Endothelial cell of umbilical vein (primary cell): ENCODE measurements at regions not wholly inside any gene's neighbourhood (a gene's known extent, or its start where the extent isn't known, plus 50 kb on each side); places are given as distances from the start of the nearest gene placed in this dataset.
A peak's percentile ranks its signal among the peaks of the same experiment; 100 is the strongest.

ENCODE experiments used
- BruUV-seq: library from RNA; stranded (reverse); fragments of 400-500 nt; replicated peaks from 2 replicates; lab custom pipeline; 2021; lab: Mats Ljungman, UMichigan
- CTCF ChIA-PET: fragments of 300-600, 350-600 bp; sonication (Branson Sonifier 250); formaldehyde crosslinking; loops from one replicate; lab custom pipeline; 2021; ENCODE audit warnings: antibody characterized with exemption, inconsistent platforms; lab: Charles Lee
- POLR2A ChIA-PET: fragments of 300-600, 350-600 bp; sonication (Branson Sonifier 250); formaldehyde crosslinking; loops from one replicate; lab custom pipeline; 2021; ENCODE audit warnings: antibody characterized with exemption, inconsistent platforms; lab: Charles Lee
- DNase-seq: peaks from one replicate; pipeline ENCODE4 v3.0.0-alpha.2; 2011; ENCODE audit warnings: low read depth, low spot score
- FAIRE-seq: peaks from 2 replicates; lab custom pipeline; 2011; peaks lifted over from hg19 to GRCh38; lab: Jason Lieb, UNC
- H2AFZ ChIP-seq: 2 replicates; pipeline ENCODE4 v1.6.0; 2012; ENCODE audit warnings: low read depth, low read length, control low read depth, inconsistent platforms
- H3K27ac ChIP-seq: 2 replicates; pipeline ENCODE4 v1.5.1; 2011; ENCODE audit warnings: low read depth, mild to moderate bottlenecking, control low read depth, low read length, moderate library complexity; ENCODE audit not compliant: insufficient read depth
- H3K27me3 ChIP-seq, 2 experiments: 2 replicates each; pipeline versions ENCODE4 v1.6.0 to v1.6.1; 2011; ENCODE audit warnings: low read length in 2 of 2, mixed read lengths in 1 of 2; ENCODE audit not compliant: control insufficient read depth in 2 of 2, insufficient read depth in 2 of 2
- H3K36me3 ChIP-seq, 2 experiments: 2 replicates in 1 of 2; 3 replicates in 1 of 2; pipeline ENCODE4 v1.5.1; 2011; ENCODE audit warnings: low read length in 2 of 2, mild to moderate bottlenecking in 1 of 2, moderate library complexity in 1 of 2; ENCODE audit not compliant: control insufficient read depth in 2 of 2, insufficient read depth in 2 of 2; ENCODE audit errors: extremely low read depth in 1 of 2
- H3K4me1 ChIP-seq: 3 replicates; pipeline ENCODE4 v1.5.1; 2011; ENCODE audit warnings: mild to moderate bottlenecking, low read length; ENCODE audit not compliant: control insufficient read depth, insufficient read depth; ENCODE audit errors: extremely low read depth
- H3K4me2 ChIP-seq: 2 replicates; pipeline ENCODE4 v1.6.1; 2011; ENCODE audit warnings: low read length, control low read depth, mixed read lengths; ENCODE audit not compliant: insufficient read depth
- H3K4me3 ChIP-seq, 3 experiments: fragments of 200-600 bp in 1 of 3; sonication (generic), shearing (Covaris generic) in 1 of 3; replicated peaks in 1 of 3; 2 replicates each; pipeline ENCODE4 v1.5.1; 2011 to 2016; ENCODE audit warnings: control low read depth in 3 of 3, low read length in 3 of 3, mild to moderate bottlenecking in 2 of 3, inconsistent platforms in 1 of 3, low read depth in 1 of 3, moderate library complexity in 1 of 3; ENCODE audit not compliant: insufficient read depth in 1 of 3
- H3K79me2 ChIP-seq: 2 replicates; pipeline ENCODE4 v1.6.0; 2012; ENCODE audit warnings: low read length, inconsistent platforms; ENCODE audit not compliant: control insufficient read depth, insufficient read depth
- H3K9ac ChIP-seq: replicated peaks from 2 replicates; pipeline ENCODE3; 2011; ENCODE audit warnings: low read length, control low read depth; ENCODE audit not compliant: insufficient read depth; ENCODE audit errors: extremely low read depth
- H3K9me1 ChIP-seq: replicated peaks from 3 replicates; pipeline ENCODE4 v1.6.0; 2011; ENCODE audit warnings: mild to moderate bottlenecking, low read length; ENCODE audit not compliant: control insufficient read depth, insufficient read depth; ENCODE audit errors: extremely low read depth
- H3K9me3 ChIP-seq: replicated peaks from 2 replicates; pipeline ENCODE4 v1.5.1; 2012; ENCODE audit warnings: low read length, inconsistent platforms; ENCODE audit not compliant: control insufficient read depth, insufficient read depth
- H4K20me1 ChIP-seq: replicated peaks from 2 replicates; pipeline ENCODE3; 2011; ENCODE audit warnings: mild to moderate bottlenecking, low read length; ENCODE audit not compliant: control insufficient read depth, insufficient read depth; ENCODE audit errors: extremely low read depth
- EZH2 ChIP-seq: IDR thresholded peaks from 2 replicates; pipeline ENCODE4 v1.6.1; 2012; ENCODE audit warnings: borderline replicate concordance, low read depth, mild to moderate bottlenecking, moderate library complexity, low read length, inconsistent platforms; ENCODE audit not compliant: severe bottlenecking
- FOS ChIP-seq: IDR thresholded peaks from 2 replicates; pipeline ENCODE4 v1.6.1; 2011; ENCODE audit warnings: mild to moderate bottlenecking, low read length, moderate library complexity, borderline replicate concordance; ENCODE audit not compliant: insufficient read depth
- GATA2 ChIP-seq: IDR thresholded peaks from 2 replicates; pipeline ENCODE4 v1.7.0; 2011; ENCODE audit warnings: low read depth, mild to moderate bottlenecking, moderate library complexity, mixed read lengths, low read length; ENCODE audit not compliant: insufficient read length, insufficient read depth
- JUN ChIP-seq: IDR thresholded peaks from 2 replicates; pipeline ENCODE4 v1.6.1; 2011; ENCODE audit warnings: borderline replicate concordance, low read depth; ENCODE audit not compliant: insufficient read length, insufficient read depth
- MYC ChIP-seq: IDR thresholded peaks from one replicate; pipeline ENCODE4 v1.6.1; 2011; ENCODE audit warnings: mild to moderate bottlenecking, low read depth, low read length
- POLR2A ChIP-seq: IDR thresholded peaks from 2 replicates; pipeline ENCODE4 v1.6.1; 2012; ENCODE audit warnings: low read depth, mild to moderate bottlenecking, control low read depth, low read length
- POLR2AphosphoS5 ChIP-seq: IDR thresholded peaks from 2 replicates; pipeline ENCODE4 v1.6.1; 2012; ENCODE audit warnings: low read depth, mild to moderate bottlenecking, control low read depth, low read length, moderate library complexity; ENCODE audit not compliant: insufficient read depth
- dilution Hi-C: fragments of 300-500 bp; cut with MboI; formaldehyde crosslinking; loops from one replicate; pipeline ENCODE4 v1.15.0; 2019; ENCODE audit warnings: low sequenced_read_pairs; ENCODE audit not compliant: extremely low pct_ligation_motif_present
- intact Hi-C: fragments of 100-400 bp; cut with micrococcal nuclease; formaldehyde crosslinking; loops from one replicate; pipeline ENCODE4 v1.10.0; 2022
- TF ChIP-seq, protein P1 (sequence below), 2 donors: IDR thresholded peaks; 1 replicate in 1 of 2; 2 replicates in 1 of 2; pipeline ENCODE4 v1.5.1; 2011; ENCODE audit warnings: low read length in 2 of 2, mild to moderate bottlenecking in 2 of 2, moderate library complexity in 2 of 2, control low read depth in 1 of 2, inconsistent platforms in 1 of 2, low read depth in 1 of 2; ENCODE audit not compliant: insufficient read depth in 1 of 2; ENCODE audit errors: extremely low read depth in 1 of 2
- TF ChIP-seq, protein P2 (sequence below): IDR thresholded peaks from 2 replicates; pipeline ENCODE4 v1.6.1; 2011; ENCODE audit not compliant: insufficient read depth, insufficient read length

DNA sequence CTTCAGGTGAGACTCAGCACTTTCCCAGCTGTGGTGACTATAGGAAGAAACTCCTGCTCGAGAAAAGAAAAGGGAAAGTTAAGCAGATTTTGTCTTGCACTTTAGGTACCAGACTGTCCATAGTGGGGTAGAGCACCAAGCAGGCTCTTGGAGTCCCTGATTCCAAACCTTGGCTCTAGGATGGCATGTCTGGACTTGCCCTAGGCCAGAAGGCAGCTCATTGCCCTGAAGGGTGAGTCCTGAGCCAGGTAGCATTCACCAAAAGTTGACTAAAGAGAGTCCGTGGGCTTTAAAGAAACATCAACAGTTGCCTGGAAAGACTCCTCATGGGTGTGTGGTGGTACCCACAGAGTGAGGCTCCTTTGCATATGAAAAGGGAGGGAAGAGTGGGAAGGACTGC lies 145.2 kb upstream of the SNX7 start:
- intact Hi-C loops (no loop called here), dilution Hi-C loops (no loop called here)
- no peak for DNase-seq
- Histone ChIP-seq H3K9ac (no peak overlapping the region), H3K9me3 (no peaks in the 10 kb centered on the region), H3K79me2 (no peaks in the 10 kb centered on the region), H3K9me1 (no peaks in the 10 kb centered on the region), H4K20me1 (no peaks in the 10 kb centered on the region), H3K4me2 (no peak overlapping the region), H3K27ac (no peak overlapping the region), H3K27me3 (peaks cover 0 to 2% of the 10 kb centered on the region in 2 experiments), H2AFZ (peak overlapping the region; percentile 61), H3K4me1 (no peaks in the 10 kb centered on the region), H3K4me3 (no peak overlapping the region), H3K36me3 (no peaks in the 10 kb centered on the region)
- TF ChIP-seq GATA2 (no peak), MYC (no peak), EZH2 (no peak), POLR2A (no peak), FOS (no peak), JUN (no peak), POLR2AphosphoS5 (no peak)
- TF ChIP-seq, protein P1, sequence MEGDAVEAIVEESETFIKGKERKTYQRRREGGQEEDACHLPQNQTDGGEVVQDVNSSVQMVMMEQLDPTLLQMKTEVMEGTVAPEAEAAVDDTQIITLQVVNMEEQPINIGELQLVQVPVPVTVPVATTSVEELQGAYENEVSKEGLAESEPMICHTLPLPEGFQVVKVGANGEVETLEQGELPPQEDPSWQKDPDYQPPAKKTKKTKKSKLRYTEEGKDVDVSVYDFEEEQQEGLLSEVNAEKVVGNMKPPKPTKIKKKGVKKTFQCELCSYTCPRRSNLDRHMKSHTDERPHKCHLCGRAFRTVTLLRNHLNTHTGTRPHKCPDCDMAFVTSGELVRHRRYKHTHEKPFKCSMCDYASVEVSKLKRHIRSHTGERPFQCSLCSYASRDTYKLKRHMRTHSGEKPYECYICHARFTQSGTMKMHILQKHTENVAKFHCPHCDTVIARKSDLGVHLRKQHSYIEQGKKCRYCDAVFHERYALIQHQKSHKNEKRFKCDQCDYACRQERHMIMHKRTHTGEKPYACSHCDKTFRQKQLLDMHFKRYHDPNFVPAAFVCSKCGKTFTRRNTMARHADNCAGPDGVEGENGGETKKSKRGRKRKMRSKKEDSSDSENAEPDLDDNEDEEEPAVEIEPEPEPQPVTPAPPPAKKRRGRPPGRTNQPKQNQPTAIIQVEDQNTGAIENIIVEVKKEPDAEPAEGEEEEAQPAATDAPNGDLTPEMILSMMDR (IDR thresholded peaks at IDR 0.05; ENCODE audit: extremely low read depth in 1 of 2, insufficient read depth in 1 of 2, low read depth in 1 of 2, low read length in 2 of 2): no peak
- TF ChIP-seq, protein P2, sequence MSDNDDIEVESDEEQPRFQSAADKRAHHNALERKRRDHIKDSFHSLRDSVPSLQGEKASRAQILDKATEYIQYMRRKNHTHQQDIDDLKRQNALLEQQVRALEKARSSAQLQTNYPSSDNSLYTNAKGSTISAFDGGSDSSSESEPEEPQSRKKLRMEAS: no peak
- BruUV-seq: no TSS peak
- POLR2A ChIA-PET: no interaction called here
- FAIRE-seq: no peak
- CTCF ChIA-PET: interaction anchor here (1.5 kb wide), 1 partner anchor 11 kb away, joined by 4 read pairs; no protein-coding TSS in a partner anchor
